Aorta (tissue), 5 donors: ENCODE measurements at regions not wholly inside any gene's neighbourhood (a gene's known extent, or its start where the extent isn't known, plus 50 kb on each side); places are given as distances from the start of the nearest gene placed in this dataset.

Source experiments
- ATAC-seq: fragments of 200-7000 bp; cut with Tn5 transposase; one replicate; pipeline ENCODE4 v1.9.1; 2022; ENCODE audit warnings: moderate library complexity; ENCODE audit not compliant: low FRiP score
- DNase-seq, 2 donors: peaks; one replicate each; pipeline ENCODE4 v3.0.0-alpha.2; 2020
- H3K27ac ChIP-seq, 2 donors: one replicate each; pipeline ENCODE4 v1.5.1; 2013; ENCODE audit warnings: low read length in 2 of 2, mild to moderate bottlenecking in 2 of 2, moderate library complexity in 2 of 2, control low read depth in 1 of 2, inconsistent platforms in 1 of 2, low read depth in 1 of 2
- H3K27me3 ChIP-seq, 2 donors: one replicate each; pipeline ENCODE4 v1.6.1; 2013; ENCODE audit warnings: control low read depth in 1 of 2, low read length in 1 of 2, mild to moderate bottlenecking in 1 of 2, moderate library complexity in 1 of 2; ENCODE audit not compliant: insufficient read depth in 2 of 2, control insufficient read depth in 1 of 2
- H3K36me3 ChIP-seq, 2 donors: one replicate each; pipeline ENCODE4 v1.6.1; 2013; ENCODE audit warnings: control low read depth in 1 of 2, low read length in 1 of 2, mild to moderate bottlenecking in 1 of 2; ENCODE audit not compliant: insufficient read depth in 2 of 2, control insufficient read depth in 1 of 2
- H3K4me1 ChIP-seq, 2 donors: one replicate each; pipeline ENCODE4 v1.6.1; 2013; ENCODE audit warnings: low read length in 2 of 2, control low read depth in 1 of 2, mild to moderate bottlenecking in 1 of 2, moderate library complexity in 1 of 2; ENCODE audit not compliant: insufficient read depth in 2 of 2, control insufficient read depth in 1 of 2
- H3K4me3 ChIP-seq, 2 donors: one replicate each; pipeline ENCODE4 v1.5.1; 2013; ENCODE audit warnings: low read length in 2 of 2, control low read depth in 1 of 2, mild to moderate bottlenecking in 1 of 2
- H3K9me3 ChIP-seq: one replicate; pipeline ENCODE4 v1.6.1; 2013; ENCODE audit warnings: mild to moderate bottlenecking, low read length; ENCODE audit not compliant: control insufficient read depth
- WGBS, 2 donors: extraction: QIAGEN DNeasy Blood & Tissue Kit; methylation state at CpG; one replicate each; pipeline ENCODE4 v1.1.7; 2013; 5-methylcytosine and 5-hydroxymethylcytosine counted together
- intact Hi-C, 2 donors: fragments of 100-400 bp; cut with DNase I; formaldehyde crosslinking; loops; one replicate each; pipeline versions ENCODE4 v1.14.2 to v1.15.0; 2022
- donor health status: healthy with polysubstance abuse.
- donor health status: Bipolar disorder and iron deficiency.
- donor health status: DM: no; HTN: no; CAD: no.
- donor health status: DM: no; HTN: no; CAD: no.
- donor health status: DM: yes; HTN: yes; CAD: no.

- Histone ChIP-seq H3K27me3 (no peaks in the 10 kb centered on the region), H3K36me3 (no peaks in the 10 kb centered on the region), H3K9me3 (peaks cover 1% of the 10 kb centered on the region), H3K4me1 (no peaks in the 10 kb centered on the region), H3K27ac (no peak overlapping the region), H3K4me3 (no peak overlapping the region)
- 80 to 83% methylated on average over 5 of the region's 5 CpGs for WGBS, 2 donors
- intact Hi-C loops = loop anchor here in 1 of 2 donors (10.0 kb wide), 1 partner anchor 321 kb away; no protein-coding TSS in a partner anchor
- ATAC-seq = no peak
- DNase-seq = no peak
These were observed 184.2 kb upstream of the RREB1 start for GRCh38 chr6:6923605-6924004.

GRCh38 chr6:6924708-6925107 is 183.1 kb upstream of the RREB1 start:
- no peaks in the 10 kb centered on the region for H3K4me1 ChIP-seq

GRCh38 chr6:6925391-6926164 is 182.2 kb upstream of the RREB1 start:
- Histone ChIP-seq H3K9me3 (peaks cover 1% of the 10 kb centered on the region), H3K4me3 (no peak overlapping the region), H3K36me3 (no peaks in the 10 kb centered on the region), H3K27ac (no peak overlapping the region), H3K27me3 (no peaks in the 10 kb centered on the region), H3K4me1 (no peaks in the 10 kb centered on the region)
- intact Hi-C loops = loop anchor here in 1 of 2 donors (10.0 kb wide), 1 partner anchor 319 kb away; no protein-coding TSS in a partner anchor
- ATAC-seq (no peak), DNase-seq (no peak)
- WGBS, 2 donors = 81 to 87% methylated on average over 10 of the region's 10 CpGs

More at GRCh38 chr6:6924708-6925107, 183.1 kb upstream of the RREB1 start:
- DNase-seq = no peak
- H3K27ac ChIP-seq = no peak overlapping the region
- no peak for ATAC-seq
- intact Hi-C loops = loop anchor here in 1 of 2 donors (10.0 kb wide), 1 partner anchor 320 kb away; no protein-coding TSS in a partner anchor
- WGBS, 2 donors = 88 to 95% methylated on average over 5 of the region's 5 CpGs
- H3K4me3 ChIP-seq = no peak overlapping the region
- H3K9me3 ChIP-seq = peaks cover 1% of the 10 kb centered on the region
- H3K36me3 ChIP-seq = no peaks in the 10 kb centered on the region
- no peaks in the 10 kb centered on the region for H3K27me3 ChIP-seq

GRCh38 chr6:6926856-6927255 is 180.9 kb upstream of the RREB1 start:
- DNase-seq (no peak), ATAC-seq (no peak)
- H3K9me3 ChIP-seq = peaks cover 1% of the 10 kb centered on the region
- H3K27me3 ChIP-seq = no peaks in the 10 kb centered on the region
- no peak overlapping the region for H3K27ac ChIP-seq
- H3K4me1 ChIP-seq = no peaks in the 10 kb centered on the region
- no peaks in the 10 kb centered on the region for H3K36me3 ChIP-seq
- intact Hi-C loops = loop anchor here in 1 of 2 donors (10.0 kb wide), 1 partner anchor 318 kb away; no protein-coding TSS in a partner anchor
- 77 to 84% methylated on average over 7 of the region's 7 CpGs for WGBS, 2 donors
- H3K4me3 ChIP-seq = no peak overlapping the region

GRCh38 chr6:6927521-6928361 is 180.0 kb upstream of the RREB1 start:
- peak in 1 of 2 donors; percentile 60 for DNase-seq
- WGBS, 2 donors = 51 to 63% methylated on average over 19 to 20 of the region's 20 CpGs

GRCh38 chr6:6930223-6930880 is 177.4 kb upstream of the RREB1 start:
- intact Hi-C loops = no loop called here
- H3K27ac ChIP-seq = no peak overlapping the region
- ATAC-seq (no peak), DNase-seq (no peak)
- 73 to 80% methylated on average over 9 of the region's 9 CpGs for WGBS, 2 donors
- no peaks in the 10 kb centered on the region for H3K27me3 ChIP-seq
- H3K9me3 ChIP-seq = no peaks in the 10 kb centered on the region
- no peaks in the 10 kb centered on the region for H3K4me1 ChIP-seq
- H3K4me3 ChIP-seq = no peak overlapping the region
- H3K36me3 ChIP-seq = no peaks in the 10 kb centered on the region

More at GRCh38 chr6:6927521-6928361, 180.0 kb upstream of the RREB1 start:
- Histone ChIP-seq H3K27ac (no peak overlapping the region), H3K36me3 (no peaks in the 10 kb centered on the region), H3K9me3 (no peaks in the 10 kb centered on the region), H3K27me3 (no peaks in the 10 kb centered on the region), H3K4me3 (no peak overlapping the region), H3K4me1 (no peaks in the 10 kb centered on the region)
- ATAC-seq = peak; percentile 62
- intact Hi-C loops = loop anchor here in 1 of 2 donors (10.0 kb wide), 1 partner anchor 317 kb away; no protein-coding TSS in a partner anchor

GRCh38 chr6:6931071-6932025 is 176.4 kb upstream of the RREB1 start:
- Histone ChIP-seq H3K9me3 (no peaks in the 10 kb centered on the region), H3K27me3 (no peaks in the 10 kb centered on the region), H3K4me1 (no peaks in the 10 kb centered on the region), H3K4me3 (no peak overlapping the region), H3K27ac (no peak overlapping the region), H3K36me3 (no peaks in the 10 kb centered on the region)
- 51 to 57% methylated on average over 9 of the region's 9 CpGs for WGBS, 2 donors
- ATAC-seq = no peak
- DNase-seq = no peak
- intact Hi-C loops = no loop called here
